ENCODE measurements at regions not wholly inside any gene's neighbourhood (a gene's known extent, or its start where the extent isn't known, plus 50 kb on each side); places are given as distances from the start of the nearest gene placed in this dataset.

GRCh38 chr7:152594801-152595200 lies 81.1 kb downstream of the XRCC2 start:
- no peak for TF ChIP-seq REST (IDR thresholded peaks at IDR 0.05; ENCODE audit: low read depth)
- TF ChIP-seq RAD21 (IDR thresholded peaks at IDR 0.05; ENCODE audit: low read depth) = no peak
- TF ChIP-seq TCF12 (IDR thresholded peaks at IDR 0.05; ENCODE audit: low read depth) = no peak
- no peak for TF ChIP-seq TAF1 (IDR thresholded peaks at IDR 0.05; ENCODE audit: low read depth)
- TF ChIP-seq EGR1 (IDR thresholded peaks at IDR 0.05) = no peak
- TF ChIP-seq CREB1 (IDR thresholded peaks at IDR 0.05; ENCODE audit: low read depth) = no peak
- no peak for TF ChIP-seq ZBTB7A (IDR thresholded peaks at IDR 0.05; ENCODE audit: low read depth)
- no peak for TF ChIP-seq CEBPB (IDR thresholded peaks at IDR 0.05)
- TF ChIP-seq TEAD4 (IDR thresholded peaks at IDR 0.05) = no peak
- TF ChIP-seq MAX (IDR thresholded peaks at IDR 0.05) = no peak
- TF ChIP-seq FOXM1 (IDR thresholded peaks at IDR 0.05; ENCODE audit: borderline replicate concordance, low read depth) = no peak
- TF ChIP-seq EP300 (IDR thresholded peaks at IDR 0.05; ENCODE audit: borderline replicate concordance) = no peak
- no peak for TF ChIP-seq USF1 (IDR thresholded peaks at IDR 0.05)
- TF ChIP-seq YY1 (IDR thresholded peaks at IDR 0.05; ENCODE audit: low read depth) = no peak
- no peak for TF ChIP-seq NFIC (IDR thresholded peaks at IDR 0.05)

GRCh38 chr7:152591976-152592375 lies 84.0 kb downstream of the XRCC2 start:
- TF ChIP-seq ZBTB7A (IDR thresholded peaks at IDR 0.05; ENCODE audit: low read depth) (no peak), FOXM1 (IDR thresholded peaks at IDR 0.05; ENCODE audit: borderline replicate concordance, low read depth) (no peak), EP300 (IDR thresholded peaks at IDR 0.05; ENCODE audit: borderline replicate concordance) (no peak), TEAD4 (IDR thresholded peaks at IDR 0.05) (no peak), CREB1 (IDR thresholded peaks at IDR 0.05; ENCODE audit: low read depth) (no peak), MAX (IDR thresholded peaks at IDR 0.05) (no peak), NFIC (IDR thresholded peaks at IDR 0.05) (no peak), TCF12 (IDR thresholded peaks at IDR 0.05; ENCODE audit: low read depth) (no peak), USF1 (IDR thresholded peaks at IDR 0.05) (no peak), CEBPB (IDR thresholded peaks at IDR 0.05) (no peak), REST (IDR thresholded peaks at IDR 0.05; ENCODE audit: low read depth) (no peak), EGR1 (IDR thresholded peaks at IDR 0.05) (no peak), RAD21 (IDR thresholded peaks at IDR 0.05; ENCODE audit: low read depth) (no peak)

GRCh38 chr7:152590481-152590880 lies 85.5 kb downstream of the XRCC2 start:
- TF ChIP-seq ZBTB7A (IDR thresholded peaks at IDR 0.05; ENCODE audit: low read depth) = no peak
- no peak for TF ChIP-seq YY1 (IDR thresholded peaks at IDR 0.05; ENCODE audit: low read depth)
- TF ChIP-seq CREB1 (IDR thresholded peaks at IDR 0.05; ENCODE audit: low read depth) = no peak

GRCh38 chr7:152588350-152588749 lies 87.6 kb downstream of the XRCC2 start:
- TF ChIP-seq CEBPB (IDR thresholded peaks at IDR 0.05) (peak; percentile 88), TEAD4 (IDR thresholded peaks at IDR 0.05) (peak; percentile 85), ZBTB7A (IDR thresholded peaks at IDR 0.05; ENCODE audit: low read depth) (no peak)

GRCh38 chr7:152587366-152587765 lies 88.6 kb downstream of the XRCC2 start:
- no peak for TF ChIP-seq TAF1 (IDR thresholded peaks at IDR 0.05; ENCODE audit: low read depth)

- TF ChIP-seq MAX (IDR thresholded peaks at IDR 0.05) = no peak
- TF ChIP-seq TEAD4 (IDR thresholded peaks at IDR 0.05) = no peak
- no peak for TF ChIP-seq EGR1 (IDR thresholded peaks at IDR 0.05)
- TF ChIP-seq EP300 (IDR thresholded peaks at IDR 0.05; ENCODE audit: borderline replicate concordance) = no peak
- TF ChIP-seq YY1 (IDR thresholded peaks at IDR 0.05; ENCODE audit: low read depth) = no peak
- TF ChIP-seq USF1 (IDR thresholded peaks at IDR 0.05) = no peak
- no peak for TF ChIP-seq TAF1 (IDR thresholded peaks at IDR 0.05; ENCODE audit: low read depth)
- no peak for TF ChIP-seq FOXM1 (IDR thresholded peaks at IDR 0.05; ENCODE audit: borderline replicate concordance, low read depth)
- no peak for TF ChIP-seq NFIC (IDR thresholded peaks at IDR 0.05)
- TF ChIP-seq TCF12 (IDR thresholded peaks at IDR 0.05; ENCODE audit: low read depth) = no peak
- no peak for TF ChIP-seq CEBPB (IDR thresholded peaks at IDR 0.05)
- TF ChIP-seq RAD21 (IDR thresholded peaks at IDR 0.05; ENCODE audit: low read depth) = no peak
- no peak for TF ChIP-seq ZBTB7A (IDR thresholded peaks at IDR 0.05; ENCODE audit: low read depth)
Measured at GRCh38 chr7:152583006-152583405, 92.9 kb downstream of the XRCC2 start.
